ENCODE measurements at regions not wholly inside any gene's neighbourhood (a gene's known extent, or its start where the extent isn't known, plus 50 kb on each side); places are given as distances from the start of the nearest gene placed in this dataset.
"Not testable (repeated sequence)": the region's sequence is repeated elsewhere in the genome, so short reads cannot be mapped to it uniquely, and the experiment has no call there.

GRCh38 chr18:11372163-11372562, 222.8 kb upstream of the PIEZO2 start:
- DNase-seq: no peak

- no peak for DNase-seq
Measured at GRCh38 chr18:11369556-11369955, 220.2 kb upstream of the PIEZO2 start.

GRCh38 chr18:11368020-11368419, 218.7 kb upstream of the PIEZO2 start:
- no peak for DNase-seq

GRCh38 chr18:11367351-11367750, 218.0 kb upstream of the PIEZO2 start:
- DNase-seq: no peak

GRCh38 chr18:11366410-11366809, 217.0 kb upstream of the PIEZO2 start:
- no peak for DNase-seq

- no peak for DNase-seq
Measured at GRCh38 chr18:11362856-11363255, 213.5 kb upstream of the PIEZO2 start.

- DNase-seq: not testable (repeated sequence)
Measured at GRCh38 chr18:11361862-11362261, 212.5 kb upstream of the PIEZO2 start.

GRCh38 chr18:11357678-11358077, 208.3 kb upstream of the PIEZO2 start:
- DNase-seq: no peak

GRCh38 chr18:11344576-11344975, 195.2 kb upstream of the PIEZO2 start:
- DNase-seq: not testable (repeated sequence)

- DNase-seq: no peak
Measured at GRCh38 chr18:11343096-11343495, 193.7 kb upstream of the PIEZO2 start.

- not testable (repeated sequence) for DNase-seq
Measured at GRCh38 chr18:11342115-11342514, 192.7 kb upstream of the PIEZO2 start.

GRCh38 chr18:11339188-11339775, 189.9 kb upstream of the PIEZO2 start:
- no peak for DNase-seq

GRCh38 chr18:11336241-11336640, 186.9 kb upstream of the PIEZO2 start:
- no peak for DNase-seq

- no peak for DNase-seq
Measured at GRCh38 chr18:11327391-11328009, 178.1 kb upstream of the PIEZO2 start.

- DNase-seq: no peak
Measured at GRCh38 chr18:11324956-11325882, 175.8 kb upstream of the PIEZO2 start.

GRCh38 chr18:11324510-11324909, 175.1 kb upstream of the PIEZO2 start:
- no peak for DNase-seq

- DNase-seq: no peak
Measured at GRCh38 chr18:11323359-11323819, 174.0 kb upstream of the PIEZO2 start.

GRCh38 chr18:11322716-11323115, 173.3 kb upstream of the PIEZO2 start:
- no peak for DNase-seq

GRCh38 chr18:11322006-11322405, 172.6 kb upstream of the PIEZO2 start:
- DNase-seq: no peak

- no peak for DNase-seq
Measured at GRCh38 chr18:11320986-11321385, 171.6 kb upstream of the PIEZO2 start.

- no peak for DNase-seq
Measured at GRCh38 chr18:11316546-11316945, 167.2 kb upstream of the PIEZO2 start.

GRCh38 chr18:11310476-11311086, 161.2 kb upstream of the PIEZO2 start:
- DNase-seq: no peak

- DNase-seq: no peak
Measured at GRCh38 chr18:11309172-11309571, 159.8 kb upstream of the PIEZO2 start.

Data from NCI-H526 treated with DMSO at 0.1 percent for 48 hours (cell line).